Thyroid gland (tissue), 4 donors: ENCODE measurements at regions not wholly inside any gene's neighbourhood (a gene's known extent, or its start where the extent isn't known, plus 50 kb on each side); places are given as distances from the start of the nearest gene placed in this dataset.

ENCODE experiments used
- DNase-seq, 2 donors: peaks; one replicate each; pipeline ENCODE4 v3.0.0-alpha.2; 2019
- H3K27ac ChIP-seq, 3 donors: fragments of 200-600 bp; sonication (generic); 1 replicate in 2 of 3; 2 replicates in 1 of 3; pipeline ENCODE4 v1.5.1; 2016 to 2019; ENCODE audit warnings: mild to moderate bottlenecking in 1 of 3, moderate library complexity in 1 of 3
- H3K27me3 ChIP-seq: fragments of 200-600 bp; sonication (generic); one replicate; pipeline ENCODE4 v1.5.1; 2019
- H3K36me3 ChIP-seq, 2 donors: fragments of 200-600 bp; sonication (generic); one replicate each; pipeline ENCODE4 v1.5.1; 2016 to 2019
- H3K4me1 ChIP-seq, 2 donors: fragments of 200-600 bp; sonication (generic); one replicate each; pipeline ENCODE4 v1.5.1; 2017 to 2019
- H3K4me3 ChIP-seq, 3 donors: fragments of 200-600 bp; sonication (generic); replicated peaks in 1 of 3; 1 replicate in 2 of 3; 2 replicates in 1 of 3; pipeline ENCODE4 v1.5.1; 2016; ENCODE audit warnings: mild to moderate bottlenecking in 1 of 3
- H3K9me3 ChIP-seq: fragments of 200-600 bp; sonication (generic); one replicate; pipeline ENCODE4 v1.5.1; 2017
- POLR2A ChIP-seq, 2 donors: fragments of 450-650 bp; IDR thresholded peaks; one replicate each; pipeline ENCODE4 v1.6.1; 2017; ENCODE audit warnings: antibody characterized with exemption in 2 of 2, mild to moderate bottlenecking in 2 of 2, moderate library complexity in 1 of 2
- WGBS, 2 donors: methylation state at CpG; one replicate each; pipeline ENCODE4 v1.1.5; 2017; 5-methylcytosine and 5-hydroxymethylcytosine counted together
- intact Hi-C: fragments of 100-400 bp; cut with DNase I; formaldehyde crosslinking; loops from one replicate; pipeline ENCODE4 v1.15.1; 2023
- TF ChIP-seq, protein P1 (sequence below), 6 experiments: fragments of 200-600 bp in 3 of 6; fragments of 450-650 bp in 3 of 6; sonication (generic) in 3 of 6; IDR thresholded peaks; one replicate each; pipeline ENCODE4 v1.5.1; 2016 to 2019; ENCODE audit warnings: antibody characterized with exemption in 6 of 6, mild to moderate bottlenecking in 2 of 6, inconsistent platforms in 1 of 6, moderate library complexity in 1 of 6

- Histone ChIP-seq H3K4me3 (no peak overlapping the region), H3K27me3 (no peaks in the 10 kb centered on the region), H3K4me1 (no peaks in the 10 kb centered on the region), H3K27ac (no peak overlapping the region), H3K9me3 (no peaks in the 10 kb centered on the region), H3K36me3 (no peaks in the 10 kb centered on the region)
- DNase-seq = no peak
- TF ChIP-seq POLR2A (IDR thresholded peaks at IDR 0.05) = no peak
- TF ChIP-seq, protein P1, sequence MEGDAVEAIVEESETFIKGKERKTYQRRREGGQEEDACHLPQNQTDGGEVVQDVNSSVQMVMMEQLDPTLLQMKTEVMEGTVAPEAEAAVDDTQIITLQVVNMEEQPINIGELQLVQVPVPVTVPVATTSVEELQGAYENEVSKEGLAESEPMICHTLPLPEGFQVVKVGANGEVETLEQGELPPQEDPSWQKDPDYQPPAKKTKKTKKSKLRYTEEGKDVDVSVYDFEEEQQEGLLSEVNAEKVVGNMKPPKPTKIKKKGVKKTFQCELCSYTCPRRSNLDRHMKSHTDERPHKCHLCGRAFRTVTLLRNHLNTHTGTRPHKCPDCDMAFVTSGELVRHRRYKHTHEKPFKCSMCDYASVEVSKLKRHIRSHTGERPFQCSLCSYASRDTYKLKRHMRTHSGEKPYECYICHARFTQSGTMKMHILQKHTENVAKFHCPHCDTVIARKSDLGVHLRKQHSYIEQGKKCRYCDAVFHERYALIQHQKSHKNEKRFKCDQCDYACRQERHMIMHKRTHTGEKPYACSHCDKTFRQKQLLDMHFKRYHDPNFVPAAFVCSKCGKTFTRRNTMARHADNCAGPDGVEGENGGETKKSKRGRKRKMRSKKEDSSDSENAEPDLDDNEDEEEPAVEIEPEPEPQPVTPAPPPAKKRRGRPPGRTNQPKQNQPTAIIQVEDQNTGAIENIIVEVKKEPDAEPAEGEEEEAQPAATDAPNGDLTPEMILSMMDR (IDR thresholded peaks at IDR 0.05) = no peak
- intact Hi-C loops = no loop called here
Observed at GRCh38 chr18:41593171-41593675, 361.8 kb upstream of the PIK3C3 start.

DNA sequence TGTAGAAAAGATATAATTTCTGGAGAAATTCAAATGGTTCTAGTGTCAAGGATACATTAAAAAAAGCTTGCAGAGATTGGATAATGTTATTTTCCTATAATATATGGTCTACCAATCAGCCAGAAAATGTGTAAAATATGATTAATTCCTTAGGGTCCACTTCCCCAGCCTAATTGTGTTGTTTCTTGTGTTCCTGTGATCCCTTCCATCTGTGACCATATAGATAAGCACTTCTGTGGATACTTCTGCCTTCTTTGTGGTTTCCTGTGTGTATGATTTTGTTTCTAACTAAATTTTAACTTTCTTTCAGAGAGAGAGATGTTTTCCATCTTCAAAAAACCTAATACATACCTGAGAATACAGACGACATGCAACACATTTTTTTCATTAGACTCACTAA lies 367.1 kb upstream of the PIK3C3 start:
- WGBS, 2 donors = 61 to 71% methylated on average over 1 of the region's 1 CpG
- no peaks in the 10 kb centered on the region for H3K36me3 ChIP-seq

DNA sequence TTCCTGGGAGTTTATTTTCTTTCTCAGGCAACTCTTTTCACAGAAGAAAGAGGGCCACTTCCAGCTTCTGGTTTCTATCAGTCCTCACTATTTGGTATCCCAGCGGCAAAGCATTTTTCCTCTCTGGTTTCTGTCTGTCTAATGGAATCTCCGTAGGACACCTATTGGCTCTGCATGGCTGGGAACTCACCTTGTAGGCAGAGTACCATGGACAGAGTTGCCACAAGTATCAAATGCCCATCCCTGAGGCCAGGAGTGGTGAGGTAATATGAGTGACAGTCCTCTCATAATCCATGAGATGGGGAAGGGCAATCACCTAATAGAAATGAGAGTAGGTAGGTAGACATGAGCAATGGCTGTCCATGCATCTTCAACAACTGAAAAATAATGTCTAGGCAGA lies 369.5 kb upstream of the PIK3C3 start:
- no peak overlapping the region for H3K27ac ChIP-seq
- H3K4me1 ChIP-seq = no peaks in the 10 kb centered on the region
- DNase-seq = no peak
- 76 to 91% methylated on average over 2 of the region's 2 CpGs for WGBS, 2 donors
- no peak overlapping the region for H3K4me3 ChIP-seq
- intact Hi-C loops = no loop called here
- H3K36me3 ChIP-seq = no peaks in the 10 kb centered on the region
- H3K27me3 ChIP-seq = no peaks in the 10 kb centered on the region
- TF ChIP-seq, protein P1 (IDR thresholded peaks at IDR 0.05) = no peak
- no peak for TF ChIP-seq POLR2A (IDR thresholded peaks at IDR 0.05)
- H3K9me3 ChIP-seq = no peaks in the 10 kb centered on the region

More for the DNA sequence above, 367.1 kb upstream of the PIK3C3 start:
- no peaks in the 10 kb centered on the region for H3K4me1 ChIP-seq
- no peak for DNase-seq
- no peaks in the 10 kb centered on the region for H3K27me3 ChIP-seq
- H3K9me3 ChIP-seq = no peaks in the 10 kb centered on the region
- no peak for TF ChIP-seq POLR2A (IDR thresholded peaks at IDR 0.05)
- TF ChIP-seq, protein P1 (IDR thresholded peaks at IDR 0.05) = no peak
- no peak overlapping the region for H3K27ac ChIP-seq
- no peak overlapping the region for H3K4me3 ChIP-seq
- intact Hi-C loops = no loop called here

GRCh38 chr18:41579185-41579584 lies 375.8 kb upstream of the PIK3C3 start:
- Histone ChIP-seq H3K4me1 (no peaks in the 10 kb centered on the region), H3K36me3 (no peaks in the 10 kb centered on the region), H3K4me3 (no peak overlapping the region), H3K27me3 (no peaks in the 10 kb centered on the region), H3K27ac (no peak overlapping the region), H3K9me3 (no peaks in the 10 kb centered on the region)
- DNase-seq = no peak
- intact Hi-C loops = no loop called here
- TF ChIP-seq, protein P1 (IDR thresholded peaks at IDR 0.05) = no peak
- no peak for TF ChIP-seq POLR2A (IDR thresholded peaks at IDR 0.05)
- WGBS, 2 donors = 66 to 67% methylated on average over 1 of the region's 1 CpG

DNA sequence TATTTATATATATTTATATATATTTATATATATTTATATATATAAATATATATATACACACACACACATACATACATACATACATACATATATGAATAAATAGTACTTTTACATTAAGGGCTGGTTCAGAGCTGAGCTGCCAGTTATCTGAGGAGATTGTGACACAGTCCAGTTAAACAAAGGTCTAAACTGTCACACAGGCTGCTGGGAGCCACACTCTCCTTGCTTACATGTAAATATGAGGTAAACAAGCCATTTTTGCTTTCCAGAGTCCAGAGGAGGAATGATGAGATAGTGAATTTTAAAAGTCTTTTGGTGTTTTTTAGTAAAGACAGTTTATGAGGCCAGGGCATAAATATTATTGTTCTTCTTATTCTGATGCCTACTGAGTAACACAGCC lies 377.5 kb upstream of the PIK3C3 start:
- no peaks in the 10 kb centered on the region for H3K9me3 ChIP-seq
- TF ChIP-seq POLR2A (IDR thresholded peaks at IDR 0.05) = no peak
- TF ChIP-seq, protein P1 (IDR thresholded peaks at IDR 0.05) = no peak

More for the DNA sequence above, 377.5 kb upstream of the PIK3C3 start:
- H3K27ac ChIP-seq = no peak overlapping the region
- no peaks in the 10 kb centered on the region for H3K4me1 ChIP-seq
- H3K4me3 ChIP-seq = no peak overlapping the region
- intact Hi-C loops = no loop called here
- no peak for DNase-seq
- H3K27me3 ChIP-seq = no peaks in the 10 kb centered on the region
- no peaks in the 10 kb centered on the region for H3K36me3 ChIP-seq
